ENCODE measurements at regions not wholly inside any gene's neighbourhood (a gene's known extent, or its start where the extent isn't known, plus 50 kb on each side); places are given as distances from the start of the nearest gene placed in this dataset.
A peak's percentile ranks its signal among the peaks of the same experiment; 100 is the strongest.
"Not testable (repeated sequence)": the region's sequence is repeated elsewhere in the genome, so short reads cannot be mapped to it uniquely, and the experiment has no call there.

DNA sequence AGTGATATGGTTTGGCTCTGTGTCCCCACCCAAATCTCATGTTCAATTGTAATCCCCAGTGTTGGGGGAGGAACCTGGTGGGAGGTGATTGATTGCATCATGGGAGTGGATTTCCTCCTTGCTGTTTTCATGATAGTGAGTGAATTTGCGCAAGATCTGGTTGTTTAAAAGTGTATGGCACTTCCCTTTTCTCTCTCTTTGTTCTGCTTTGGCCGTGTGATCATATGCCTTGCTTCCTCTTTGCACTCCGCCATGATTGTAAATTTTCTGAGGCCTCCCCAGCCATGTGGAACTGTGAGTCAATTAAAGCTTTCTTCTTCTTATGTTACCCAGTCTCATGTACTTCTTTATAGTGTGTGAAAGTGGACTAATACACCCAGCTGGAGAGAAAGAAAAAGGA lies 113.0 kb upstream of the AADAT start:
- Histone ChIP-seq H3K9ac (ENCODE audit: low read length) (no peak overlapping the region), H3K27me3 (ENCODE audit: insufficient read depth, low read length) (no peaks in the 10 kb centered on the region), H3K4ac (ENCODE audit: low read depth, low read length) (no peak overlapping the region), H2AFZ (ENCODE audit: insufficient read depth, low read length, poor library complexity) (no peak overlapping the region), H2BK5ac (ENCODE audit: low read depth, low read length, poor library complexity) (no peak overlapping the region), H4K91ac (ENCODE audit: low read depth, low read length) (no peak overlapping the region), H3K4me1 (ENCODE audit: control insufficient read depth in 1 of 2, insufficient read depth in 2 of 2, low read length in 2 of 2) (no peaks in the 10 kb centered on the region), H2AK5ac (ENCODE audit: low read length) (no peak overlapping the region), H3K9me3 (ENCODE audit: insufficient read depth, low read depth, low read length) (peaks cover 2% of the 10 kb centered on the region), H2BK120ac (ENCODE audit: insufficient read depth, low read length, poor library complexity) (no peak overlapping the region), H2BK12ac (ENCODE audit: low read length) (no peak overlapping the region), H3K27ac (ENCODE audit: low read depth, low read length) (no peak overlapping the region), H4K12ac (ENCODE audit: low read depth, low read length) (no peak overlapping the region), H3K14ac (ENCODE audit: low read length) (no peak overlapping the region), H3K18ac (ENCODE audit: low read length) (no peak overlapping the region), H3K4me3 (ENCODE audit: low read depth, low read length) (no peak overlapping the region), H3K4me2 (ENCODE audit: low read length) (no peak overlapping the region), H3K23ac (ENCODE audit: low read length) (no peak overlapping the region), H4K8ac (ENCODE audit: low read depth, low read length) (no peak overlapping the region), H3K36me3 (ENCODE audit: control insufficient read depth in 1 of 2, insufficient read depth in 2 of 2, low read length in 2 of 2) (no peaks in the 10 kb centered on the region), H3K79me1 (ENCODE audit: low read length) (no peaks in the 10 kb centered on the region), H3K79me2 (ENCODE audit: control insufficient read depth, insufficient read depth, low read length, poor library complexity) (no peaks in the 10 kb centered on the region)
- DNase-seq, result no peak
- no CpG with 5 or more reads among the region's 3 CpGs for WGBS (ENCODE audit: extremely low coverage, insufficient coverage, insufficient read length)

GRCh38 chr4:170198747-170199146 lies 109.0 kb upstream of the AADAT start:
- no CpG with 5 or more reads among the region's 1 CpG for WGBS (ENCODE audit: extremely low coverage, insufficient coverage, insufficient read length)
- no peak overlapping the region for H2BK120ac ChIP-seq (ENCODE audit: insufficient read depth, low read length, poor library complexity)
- H3K18ac ChIP-seq (ENCODE audit: low read length), result no peak overlapping the region
- H3K23ac ChIP-seq (ENCODE audit: low read length), result no peak overlapping the region
- H3K36me3 ChIP-seq (ENCODE audit: control insufficient read depth in 1 of 2, insufficient read depth in 2 of 2, low read length in 2 of 2), result no peaks in the 10 kb centered on the region
- H4K91ac ChIP-seq (ENCODE audit: low read depth, low read length), result no peak overlapping the region
- H3K27me3 ChIP-seq (ENCODE audit: insufficient read depth, low read length), result no peaks in the 10 kb centered on the region
- no peak overlapping the region for H3K27ac ChIP-seq (ENCODE audit: low read depth, low read length)
- peaks cover 0 to 3% of the 10 kb centered on the region in 2 experiments for H3K4me1 ChIP-seq (ENCODE audit: control insufficient read depth in 1 of 2, insufficient read depth in 2 of 2, low read length in 2 of 2)
- no peak overlapping the region for H4K8ac ChIP-seq (ENCODE audit: low read depth, low read length)
- no peaks in the 10 kb centered on the region for H3K79me1 ChIP-seq (ENCODE audit: low read length)
- no peak overlapping the region for H2AK5ac ChIP-seq (ENCODE audit: low read length)
- no peak overlapping the region for H2AFZ ChIP-seq (ENCODE audit: insufficient read depth, low read length, poor library complexity)
- no peak overlapping the region for H3K9ac ChIP-seq (ENCODE audit: low read length)
- H2BK5ac ChIP-seq (ENCODE audit: low read depth, low read length, poor library complexity), result no peak overlapping the region
- no peak overlapping the region for H3K4ac ChIP-seq (ENCODE audit: low read depth, low read length)
- H3K14ac ChIP-seq (ENCODE audit: low read length), result no peak overlapping the region
- no peak overlapping the region for H3K4me2 ChIP-seq (ENCODE audit: low read length)
- no peak overlapping the region for H4K12ac ChIP-seq (ENCODE audit: low read depth, low read length)
- no peak for DNase-seq
- H3K4me3 ChIP-seq (ENCODE audit: low read depth, low read length), result no peak overlapping the region
- no peaks in the 10 kb centered on the region for H3K79me2 ChIP-seq (ENCODE audit: control insufficient read depth, insufficient read depth, low read length, poor library complexity)
- H3K9me3 ChIP-seq (ENCODE audit: insufficient read depth, low read depth, low read length), result no peaks in the 10 kb centered on the region
- H2BK12ac ChIP-seq (ENCODE audit: low read length), result no peak overlapping the region

GRCh38 chr4:170194794-170195193 lies 105.0 kb upstream of the AADAT start:
- no CpG with 5 or more reads among the region's 2 CpGs for WGBS (ENCODE audit: extremely low coverage, insufficient coverage, insufficient read length)
- H3K4me3 ChIP-seq (ENCODE audit: low read depth, low read length); H3K79me2 ChIP-seq (ENCODE audit: control insufficient read depth, insufficient read depth, low read length, poor library complexity); H2BK120ac ChIP-seq (ENCODE audit: insufficient read depth, low read length, poor library complexity); H3K27me3 ChIP-seq (ENCODE audit: insufficient read depth, low read length); H4K91ac ChIP-seq (ENCODE audit: low read depth, low read length); H3K18ac ChIP-seq (ENCODE audit: low read length); H3K9me3 ChIP-seq (ENCODE audit: insufficient read depth, low read depth, low read length); DNase-seq; H4K8ac ChIP-seq (ENCODE audit: low read depth, low read length); H3K14ac ChIP-seq (ENCODE audit: low read length); H3K9ac ChIP-seq (ENCODE audit: low read length); H2AFZ ChIP-seq (ENCODE audit: insufficient read depth, low read length, poor library complexity); H3K79me1 ChIP-seq (ENCODE audit: low read length); H2AK5ac ChIP-seq (ENCODE audit: low read length); H3K4ac ChIP-seq (ENCODE audit: low read depth, low read length); H4K12ac ChIP-seq (ENCODE audit: low read depth, low read length); H3K23ac ChIP-seq (ENCODE audit: low read length); H3K4me1 ChIP-seq (ENCODE audit: control insufficient read depth in 1 of 2, insufficient read depth in 2 of 2, low read length in 2 of 2); H2BK12ac ChIP-seq (ENCODE audit: low read length); H2BK5ac ChIP-seq (ENCODE audit: low read depth, low read length, poor library complexity); H3K27ac ChIP-seq (ENCODE audit: low read depth, low read length); H3K4me2 ChIP-seq (ENCODE audit: low read length); H3K36me3 ChIP-seq (ENCODE audit: control insufficient read depth in 1 of 2, insufficient read depth in 2 of 2, low read length in 2 of 2): not testable (repeated sequence)

DNA sequence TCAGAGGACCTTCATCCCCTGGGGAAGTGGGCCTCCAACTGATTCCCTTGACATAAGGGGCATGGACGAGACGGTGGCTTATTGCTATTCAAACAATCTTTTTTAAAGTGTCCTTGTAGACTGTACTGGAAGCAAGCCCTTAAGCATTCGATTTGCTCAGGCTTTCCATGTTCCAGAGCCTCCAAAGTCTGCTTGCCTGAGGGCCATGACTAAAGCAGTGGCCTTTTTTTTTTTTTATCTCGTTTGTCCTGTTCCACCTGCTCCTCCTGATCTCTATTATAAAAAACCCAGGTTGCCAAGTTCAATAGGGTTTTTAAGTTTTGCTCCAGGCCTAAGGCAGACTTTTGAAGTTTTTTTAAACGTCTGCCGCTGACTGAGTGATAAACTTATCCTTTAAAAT lies 103.7 kb upstream of the AADAT start:
- H3K79me2 ChIP-seq (ENCODE audit: control insufficient read depth, insufficient read depth, low read length, poor library complexity), result no peaks in the 10 kb centered on the region
- DNase-seq, result peak; percentile 65 to 74
- H3K23ac ChIP-seq (ENCODE audit: low read length), result no peak overlapping the region
- H3K4me3 ChIP-seq (ENCODE audit: low read depth, low read length), result no peak overlapping the region
- no peak overlapping the region for H3K14ac ChIP-seq (ENCODE audit: low read length)
- H2BK120ac ChIP-seq (ENCODE audit: insufficient read depth, low read length, poor library complexity), result peak overlapping the region; percentile 2
- H3K36me3 ChIP-seq (ENCODE audit: control insufficient read depth in 1 of 2, insufficient read depth in 2 of 2, low read length in 2 of 2), result no peaks in the 10 kb centered on the region
- H3K27me3 ChIP-seq (ENCODE audit: insufficient read depth, low read length), result no peaks in the 10 kb centered on the region
- no peak overlapping the region for H3K4me2 ChIP-seq (ENCODE audit: low read length)
- no peak overlapping the region for H2AK5ac ChIP-seq (ENCODE audit: low read length)
- H4K12ac ChIP-seq (ENCODE audit: low read depth, low read length), result no peak overlapping the region
- H3K18ac ChIP-seq (ENCODE audit: low read length), result no peak overlapping the region
- H3K9ac ChIP-seq (ENCODE audit: low read length), result no peak overlapping the region
- no CpG with 5 or more reads among the region's 6 CpGs for WGBS (ENCODE audit: extremely low coverage, insufficient coverage, insufficient read length)
- peak overlapping the region; percentile 72 for H3K27ac ChIP-seq (ENCODE audit: low read depth, low read length)
- no peak overlapping the region for H3K4ac ChIP-seq (ENCODE audit: low read depth, low read length)
- no peak overlapping the region for H2AFZ ChIP-seq (ENCODE audit: insufficient read depth, low read length, poor library complexity)
- peaks cover 2% of the 10 kb centered on the region for H3K79me1 ChIP-seq (ENCODE audit: low read length)
- H4K91ac ChIP-seq (ENCODE audit: low read depth, low read length), result no peak overlapping the region
- peaks cover 4 to 9% of the 10 kb centered on the region in 2 experiments for H3K4me1 ChIP-seq (ENCODE audit: control insufficient read depth in 1 of 2, insufficient read depth in 2 of 2, low read length in 2 of 2)
- H3K9me3 ChIP-seq (ENCODE audit: insufficient read depth, low read depth, low read length), result peaks cover 1% of the 10 kb centered on the region
- H2BK12ac ChIP-seq (ENCODE audit: low read length), result no peak overlapping the region
- no peak overlapping the region for H2BK5ac ChIP-seq (ENCODE audit: low read depth, low read length, poor library complexity)
- no peak overlapping the region for H4K8ac ChIP-seq (ENCODE audit: low read depth, low read length)
